GM20431 (cell line): ENCODE measurements at regions not wholly inside any gene's neighbourhood (a gene's known extent, or its start where the extent isn't known, plus 50 kb on each side); places are given as distances from the start of the nearest gene placed in this dataset.
"Not testable (repeated sequence)": the region's sequence is repeated elsewhere in the genome, so short reads cannot be mapped to it uniquely, and the experiment has no call there.

Experiments
- in situ Hi-C: fragments of 300-500 bp; cut with MseI, MboI; formaldehyde crosslinking; loops from one replicate; pipeline ENCODE4 v1.15.0; 2020; ENCODE audit warnings: low sequenced_read_pairs; ENCODE audit not compliant: unreplicated experiment

DNA sequence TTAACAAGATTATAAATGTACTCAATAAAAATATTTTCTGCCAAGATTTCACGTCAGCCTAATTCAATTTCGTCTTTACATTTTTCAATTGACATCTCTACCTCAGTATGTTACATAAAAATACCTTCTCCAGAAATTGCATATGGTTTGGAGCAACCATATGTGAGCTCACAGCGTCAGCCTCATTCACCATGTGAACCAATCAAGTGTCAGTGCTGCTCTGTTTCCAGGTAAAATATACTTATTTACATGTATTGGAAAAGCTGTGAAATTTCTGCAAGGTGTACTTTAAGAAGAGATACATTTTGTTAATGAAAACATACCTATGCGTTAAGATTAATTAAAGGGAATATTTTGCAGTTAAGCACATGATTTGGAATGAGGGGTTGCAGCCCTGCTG lies 110.7 kb upstream of the PRSS1 start:
- in situ Hi-C loops = no loop called here

DNA sequence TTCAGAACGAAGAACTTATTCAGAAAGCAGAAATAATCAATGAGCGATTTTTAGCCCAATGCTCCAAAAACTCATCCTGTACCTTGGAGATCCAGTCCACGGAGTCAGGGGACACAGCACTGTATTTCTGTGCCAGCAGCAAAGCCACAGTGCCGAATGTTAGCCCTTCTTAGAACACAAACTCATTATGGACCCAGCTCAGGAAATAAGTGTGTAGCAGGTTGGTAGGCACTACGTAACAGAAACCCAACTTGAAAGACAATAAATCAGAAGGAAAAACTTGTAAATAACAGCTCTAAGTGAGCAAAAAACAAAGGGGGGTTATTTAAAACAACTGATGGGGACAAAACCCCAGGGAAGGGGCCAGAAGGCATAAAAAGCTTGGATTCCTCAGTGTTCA lies 112.0 kb upstream of the PRSS1 start:
- in situ Hi-C loops = no loop called here

DNA sequence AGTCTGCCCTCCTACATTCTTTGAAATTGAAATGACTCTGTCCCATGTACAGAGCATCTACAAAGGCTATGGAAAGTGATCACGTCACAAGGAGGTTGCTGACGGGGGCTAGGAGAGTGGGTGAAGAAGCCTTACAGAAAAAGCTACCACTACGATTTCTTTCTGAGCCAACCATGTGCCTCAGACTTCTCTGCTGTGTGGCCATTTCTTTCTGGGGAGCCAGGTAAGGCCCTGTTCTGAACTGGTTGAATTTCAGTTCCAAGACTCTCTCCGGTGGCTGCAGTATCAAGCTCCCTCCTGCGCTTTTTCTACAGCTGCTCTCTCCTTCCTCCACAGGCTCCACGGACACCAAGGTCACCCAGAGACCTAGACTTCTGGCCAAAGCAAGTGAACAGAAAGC lies 112.5 kb upstream of the PRSS1 start:
- in situ Hi-C loops = no loop called here

DNA sequence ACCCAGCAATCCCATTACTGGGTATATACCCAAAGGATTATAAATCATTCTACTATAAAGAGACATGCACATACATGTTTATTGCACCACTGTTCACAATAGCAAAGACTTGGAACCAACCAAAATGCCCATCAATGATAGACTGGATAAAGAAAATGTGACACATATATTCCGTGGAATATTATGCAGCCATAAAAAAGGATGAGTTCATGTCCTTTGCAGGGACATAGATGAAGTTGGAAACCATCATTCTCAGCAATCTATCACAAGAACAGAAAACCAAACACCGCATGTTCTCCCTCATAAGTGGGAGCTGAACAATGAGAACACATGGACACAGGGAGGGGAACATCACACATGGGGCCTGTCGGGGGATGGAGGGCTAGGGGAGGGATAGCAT lies 113.2 kb upstream of the PRSS1 start:
- in situ Hi-C loops = not testable (repeated sequence)

DNA sequence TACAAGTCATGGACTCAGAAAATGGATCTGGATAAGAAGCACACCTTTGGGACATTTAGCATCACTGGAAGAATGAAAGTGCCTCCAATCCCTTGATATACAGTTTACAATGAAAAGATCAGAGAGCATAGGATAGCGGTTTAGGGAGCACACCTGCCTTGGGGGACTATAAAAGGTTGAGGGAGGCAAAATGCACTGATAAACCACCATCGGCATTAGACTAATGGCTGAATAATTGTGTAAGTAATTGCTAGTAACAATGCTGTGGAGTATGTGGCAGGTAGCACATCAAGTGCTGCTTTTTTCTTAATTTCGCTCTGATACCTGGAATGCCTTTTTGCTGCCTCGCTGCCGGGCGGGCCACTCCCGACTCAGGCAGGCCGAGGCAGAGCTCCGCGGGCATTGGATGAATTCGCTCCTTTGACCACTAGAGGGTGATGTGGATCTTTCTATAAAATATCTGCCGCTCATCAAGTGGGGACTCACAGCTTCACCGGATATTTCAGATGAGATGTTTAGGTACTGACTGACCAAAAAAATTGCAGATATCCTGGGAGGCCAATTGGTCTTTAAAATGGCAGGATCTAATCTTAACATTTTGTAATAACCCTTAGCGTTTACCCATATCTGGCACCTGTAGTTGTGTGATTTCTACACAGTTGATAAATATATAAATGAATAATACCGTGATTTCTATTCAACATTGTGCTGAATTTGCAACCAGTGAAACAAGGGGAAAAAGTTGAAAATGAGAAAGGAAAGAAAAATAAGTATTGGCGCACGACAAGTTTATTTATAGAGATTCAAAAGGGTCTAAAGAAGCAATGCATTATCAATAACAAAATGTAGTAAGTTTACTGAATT lies 116.8 kb upstream of the PRSS1 start:
- in situ Hi-C loops = no loop called here

DNA sequence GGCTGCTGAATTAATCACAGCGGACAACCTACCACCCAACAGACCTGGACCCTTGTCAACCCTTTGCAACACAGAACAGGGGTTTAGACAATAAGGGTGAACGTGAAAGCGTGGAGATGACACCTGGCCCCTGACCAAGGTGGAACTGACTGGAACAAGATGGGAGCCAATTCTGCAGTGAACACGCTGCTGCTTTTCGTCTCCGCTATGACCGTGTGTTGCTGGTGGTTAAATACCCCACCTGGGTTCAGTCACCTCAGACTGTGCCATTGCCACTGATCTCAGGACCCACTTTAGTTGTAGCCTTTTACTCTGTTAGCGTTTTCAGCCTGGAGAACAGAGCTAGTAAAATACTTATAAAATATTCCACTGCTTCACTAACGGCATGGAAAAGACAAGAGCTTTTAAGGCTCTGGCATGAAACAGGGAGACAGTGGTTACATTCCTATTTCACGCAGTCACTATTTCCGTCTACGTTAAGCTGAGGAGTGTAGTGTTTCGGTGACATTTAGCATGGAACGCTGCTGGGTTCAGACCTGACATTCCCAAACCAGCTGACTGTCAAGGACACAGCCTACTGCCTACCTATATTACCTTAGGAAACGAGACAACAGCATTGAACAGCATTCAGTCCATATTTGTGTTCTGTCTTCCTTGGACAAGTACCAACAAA lies 119.5 kb upstream of the PRSS1 start:
- in situ Hi-C loops = no loop called here

DNA sequence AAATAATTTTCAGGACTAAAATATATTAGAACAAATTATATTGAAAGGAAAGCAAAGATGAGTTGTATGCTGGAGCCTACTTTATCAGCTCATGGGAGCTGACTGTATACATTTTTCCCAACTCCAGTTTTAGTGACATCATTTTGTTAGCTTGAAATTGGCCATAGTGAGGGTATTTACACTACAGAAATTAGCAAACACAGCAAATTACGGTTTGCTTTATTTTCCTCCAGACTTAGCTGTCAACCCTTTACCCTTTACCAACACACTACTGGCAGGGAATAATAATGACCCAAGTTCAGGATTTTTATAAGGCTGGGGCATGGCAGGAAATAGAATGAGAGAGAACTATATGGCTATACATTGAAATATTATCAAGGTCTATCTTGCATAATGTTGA lies 120.3 kb upstream of the PRSS1 start:
- in situ Hi-C loops = no loop called here

DNA sequence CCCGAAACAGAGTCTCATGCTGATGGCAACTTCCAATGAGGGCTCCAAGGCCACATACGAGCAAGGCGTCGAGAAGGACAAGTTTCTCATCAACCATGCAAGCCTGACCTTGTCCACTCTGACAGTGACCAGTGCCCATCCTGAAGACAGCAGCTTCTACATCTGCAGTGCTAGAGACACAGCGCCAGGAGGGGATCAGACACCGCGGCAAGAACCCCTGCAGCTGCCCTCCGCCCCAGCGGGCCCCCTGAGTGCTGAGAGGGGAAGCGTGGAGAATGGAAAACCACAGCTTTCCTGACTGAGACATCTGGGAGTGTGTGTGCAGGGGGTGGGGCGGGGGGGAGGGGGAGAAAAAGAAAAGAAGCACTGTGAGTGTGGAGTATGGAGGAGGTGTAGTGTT lies 122.0 kb upstream of the PRSS1 start:
- in situ Hi-C loops = not testable (repeated sequence)

DNA sequence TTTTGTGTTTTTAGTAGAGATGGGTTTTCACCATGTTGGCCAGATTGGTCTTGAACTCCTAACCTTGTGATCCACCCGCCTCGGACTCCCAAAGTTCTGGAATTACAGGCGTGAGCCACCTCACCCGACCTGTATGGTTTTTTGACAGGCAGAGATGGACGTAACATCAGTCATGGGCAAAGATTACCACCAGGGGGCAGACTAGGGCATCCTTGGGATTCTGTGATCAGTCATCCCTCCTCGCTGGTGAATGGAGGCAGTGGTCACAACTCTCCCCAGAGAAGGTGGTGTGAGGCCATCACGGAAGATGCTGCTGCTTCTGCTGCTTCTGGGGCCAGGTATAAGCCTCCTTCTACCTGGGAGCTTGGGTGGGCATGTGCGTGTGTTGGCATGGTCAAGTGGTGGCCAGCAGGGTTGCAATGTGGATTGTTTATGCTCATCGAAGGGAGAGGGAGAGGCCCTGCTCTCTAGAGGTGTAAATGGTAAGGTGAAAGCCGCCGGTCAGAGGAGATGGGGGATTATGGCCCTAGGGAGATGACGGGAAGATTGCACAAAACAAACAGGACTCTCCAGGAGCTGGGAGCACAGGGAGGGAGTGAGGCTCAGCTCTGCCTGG lies 122.7 kb upstream of the PRSS1 start:
- in situ Hi-C loops = no loop called here

DNA sequence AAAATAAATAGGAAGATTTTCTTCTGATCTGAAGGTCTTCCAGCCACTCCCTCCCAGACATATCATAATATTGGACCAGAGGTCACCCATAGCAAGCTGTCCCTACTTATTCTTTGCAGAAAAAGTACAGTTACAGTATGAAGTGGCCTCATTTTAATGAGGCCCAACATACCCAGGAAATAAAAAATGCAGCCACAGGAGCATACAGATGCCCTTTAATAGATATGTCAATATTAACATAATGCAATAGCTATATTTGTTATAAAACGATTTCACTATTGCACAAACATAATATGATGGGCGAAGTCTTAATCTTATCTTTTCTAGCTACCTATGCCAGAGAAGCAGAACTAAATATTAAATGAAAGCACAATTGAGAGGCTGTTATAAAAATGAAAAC lies 124.1 kb upstream of the PRSS1 start:
- in situ Hi-C loops = not testable (repeated sequence)

DNA sequence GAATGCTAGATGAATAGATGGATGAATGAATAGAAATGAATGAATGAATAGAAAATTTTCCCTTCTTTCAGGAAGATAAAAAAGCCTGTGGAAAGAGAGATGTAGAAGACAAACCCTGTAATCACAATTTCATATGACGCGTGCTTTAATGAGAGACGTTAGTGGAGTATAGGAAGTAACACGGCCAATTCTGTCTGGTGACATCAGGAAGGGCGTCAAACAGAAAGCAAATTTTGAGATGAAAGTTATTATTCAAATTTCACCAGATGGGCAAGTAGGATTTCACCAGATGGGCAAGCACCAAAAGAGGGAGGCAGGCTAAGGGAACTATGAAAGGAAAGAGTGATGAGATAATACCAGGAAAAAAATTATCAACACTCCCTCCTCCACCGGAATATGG lies 128.9 kb upstream of the PRSS1 start:
- in situ Hi-C loops = loop anchor here (25.0 kb wide), 1 partner anchor 592 kb away; the partner anchor contains the start of gene TAS2R40

DNA sequence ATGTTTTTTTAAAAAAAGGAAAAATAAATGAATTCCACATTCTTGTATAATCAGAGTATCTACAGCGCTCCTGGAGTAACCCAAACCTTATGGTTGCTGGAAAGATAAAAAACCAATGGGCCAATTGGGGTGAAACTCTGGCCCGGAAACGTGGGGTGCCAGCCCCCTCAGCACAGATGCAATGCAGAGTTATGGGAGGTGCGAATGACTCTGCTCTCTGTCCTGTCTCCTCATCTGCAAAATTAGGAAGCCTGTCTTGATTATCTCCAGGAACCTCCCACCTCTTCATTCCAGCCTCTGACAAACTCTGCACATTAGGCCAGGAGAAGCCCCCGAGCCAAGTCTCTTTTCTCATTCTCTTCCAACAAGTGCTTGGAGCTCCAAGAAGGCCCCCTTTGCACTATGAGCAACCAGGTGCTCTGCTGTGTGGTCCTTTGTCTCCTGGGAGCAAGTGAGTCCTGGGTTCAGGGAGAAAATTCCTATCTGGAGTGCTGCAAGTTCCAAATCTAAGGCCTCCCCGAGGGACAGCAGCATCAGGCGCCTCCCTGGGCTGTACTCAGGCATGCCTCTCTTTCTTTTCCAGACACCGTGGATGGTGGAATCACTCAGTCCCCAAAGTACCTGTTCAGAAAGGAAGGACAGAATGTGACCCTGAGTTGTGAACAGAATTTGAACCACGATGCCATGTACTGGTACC lies 130.5 kb upstream of the PRSS1 start:
- in situ Hi-C loops = loop anchor here (25.0 kb wide), 1 partner anchor 593 kb away; the partner anchor contains the start of gene TAS2R40

DNA sequence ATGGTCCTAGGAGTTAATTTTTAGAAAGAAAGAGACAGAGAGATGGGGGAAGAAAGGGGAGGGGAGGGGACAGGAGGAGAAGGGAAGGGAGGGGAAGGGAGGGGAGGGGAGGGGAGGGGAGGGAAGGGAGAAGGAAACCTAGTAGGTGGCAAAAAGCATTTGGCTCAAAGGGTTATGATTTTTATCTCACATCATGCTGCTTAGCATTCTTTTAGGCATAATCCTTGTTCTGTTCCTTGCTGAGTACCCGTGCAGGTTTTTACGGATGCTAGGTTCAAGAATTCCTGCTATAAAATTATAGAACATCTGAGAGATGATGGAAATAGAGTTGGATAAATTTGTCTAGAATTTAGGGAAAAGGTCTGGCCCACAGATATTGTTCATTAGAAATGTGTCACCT lies 132.4 kb upstream of the PRSS1 start:
- in situ Hi-C loops = loop anchor here (25.0 kb wide), 1 partner anchor 595 kb away; the partner anchor contains the start of gene TAS2R40

DNA sequence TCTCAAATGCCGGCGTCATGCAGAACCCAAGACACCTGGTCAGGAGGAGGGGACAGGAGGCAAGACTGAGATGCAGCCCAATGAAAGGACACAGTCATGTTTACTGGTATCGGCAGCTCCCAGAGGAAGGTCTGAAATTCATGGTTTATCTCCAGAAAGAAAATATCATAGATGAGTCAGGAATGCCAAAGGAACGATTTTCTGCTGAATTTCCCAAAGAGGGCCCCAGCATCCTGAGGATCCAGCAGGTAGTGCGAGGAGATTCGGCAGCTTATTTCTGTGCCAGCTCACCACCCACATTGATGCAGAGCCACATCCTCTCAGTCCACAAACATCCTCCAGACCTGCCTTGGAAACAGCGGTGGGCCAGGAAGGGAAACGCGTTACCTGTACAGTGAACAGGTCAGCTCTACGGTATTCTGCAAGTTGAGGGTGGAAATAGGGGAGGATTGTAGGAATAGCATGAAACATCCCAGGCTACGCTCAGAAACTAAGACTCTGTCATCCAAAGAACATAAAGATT lies 133.1 kb upstream of the PRSS1 start:
- in situ Hi-C loops = loop anchor here (25.0 kb wide), 1 partner anchor 596 kb away; the partner anchor contains the start of gene TAS2R40

DNA sequence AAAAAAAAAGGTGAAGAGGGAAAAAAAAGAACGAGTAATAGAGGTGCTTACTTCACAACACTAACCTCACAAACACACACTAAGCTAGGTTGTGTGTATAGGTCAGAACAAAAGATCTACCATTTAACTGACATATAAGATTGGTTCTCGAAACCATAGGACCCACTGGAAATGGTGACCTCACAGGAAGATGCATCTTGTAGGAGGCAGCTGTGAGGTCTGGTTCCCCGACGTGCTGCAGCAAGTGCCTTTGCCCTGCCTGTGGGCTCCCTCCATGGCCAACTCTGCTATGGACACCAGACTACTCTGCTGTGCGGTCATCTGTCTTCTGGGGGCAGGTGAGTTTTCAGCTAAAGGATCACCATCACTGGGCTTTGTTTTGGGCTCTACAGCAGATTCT lies 133.8 kb upstream of the PRSS1 start:
- in situ Hi-C loops = loop anchor here (25.0 kb wide), 1 partner anchor 597 kb away; the partner anchor contains the start of gene TAS2R40

DNA sequence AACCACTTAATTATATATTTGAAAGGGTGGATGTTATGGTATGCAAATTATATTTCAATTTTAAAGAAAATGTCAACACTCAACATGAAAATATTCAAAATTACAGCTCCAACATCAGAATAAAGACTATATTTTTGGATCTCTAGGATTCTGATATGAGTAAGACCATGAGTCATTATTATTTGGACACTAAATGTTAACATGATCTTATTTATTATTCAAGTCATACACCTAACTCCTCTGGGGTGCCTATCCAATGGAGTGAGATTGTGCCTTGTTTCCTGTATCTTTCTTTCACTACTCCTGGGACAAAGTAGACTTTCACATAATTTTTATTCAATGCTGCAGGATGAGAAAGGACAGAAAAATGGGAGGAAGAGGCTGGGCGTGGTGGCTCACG lies 135.2 kb upstream of the PRSS1 start:
- in situ Hi-C loops = loop anchor here (25.0 kb wide), 1 partner anchor 598 kb away; the partner anchor contains the start of gene TAS2R40

DNA sequence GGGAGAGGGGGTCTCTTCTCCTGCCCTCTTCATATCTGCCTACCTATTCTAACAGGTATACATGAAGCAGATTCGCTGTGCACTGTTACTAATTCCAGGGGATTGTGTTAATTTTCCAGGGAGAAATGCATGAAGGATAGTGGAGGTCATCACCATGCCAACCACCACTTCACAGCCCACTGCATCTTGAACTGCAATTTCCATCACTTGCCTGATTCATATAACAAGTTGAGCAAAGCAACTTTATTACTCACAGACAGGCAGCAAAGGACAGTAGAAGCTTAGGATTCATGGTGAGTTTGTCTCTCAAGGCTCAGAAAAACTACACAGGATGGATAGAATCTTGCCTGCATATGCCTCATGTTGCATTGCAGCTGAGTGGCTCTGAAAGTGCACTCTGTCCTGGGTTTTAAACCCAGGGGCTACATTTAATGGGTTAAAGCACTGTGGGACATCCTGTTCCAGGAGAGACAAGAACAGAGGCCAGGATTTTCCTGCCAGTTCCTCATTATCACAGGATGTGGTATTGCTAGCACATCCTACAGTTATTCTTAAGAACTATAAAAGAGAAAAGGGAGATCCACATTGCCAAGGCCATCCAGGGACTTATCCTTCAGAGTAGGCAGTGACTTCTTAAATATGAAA lies 136.9 kb upstream of the PRSS1 start:
- in situ Hi-C loops = loop anchor here (25.0 kb wide), 1 partner anchor 600 kb away; the partner anchor contains the start of gene TAS2R40

DNA sequence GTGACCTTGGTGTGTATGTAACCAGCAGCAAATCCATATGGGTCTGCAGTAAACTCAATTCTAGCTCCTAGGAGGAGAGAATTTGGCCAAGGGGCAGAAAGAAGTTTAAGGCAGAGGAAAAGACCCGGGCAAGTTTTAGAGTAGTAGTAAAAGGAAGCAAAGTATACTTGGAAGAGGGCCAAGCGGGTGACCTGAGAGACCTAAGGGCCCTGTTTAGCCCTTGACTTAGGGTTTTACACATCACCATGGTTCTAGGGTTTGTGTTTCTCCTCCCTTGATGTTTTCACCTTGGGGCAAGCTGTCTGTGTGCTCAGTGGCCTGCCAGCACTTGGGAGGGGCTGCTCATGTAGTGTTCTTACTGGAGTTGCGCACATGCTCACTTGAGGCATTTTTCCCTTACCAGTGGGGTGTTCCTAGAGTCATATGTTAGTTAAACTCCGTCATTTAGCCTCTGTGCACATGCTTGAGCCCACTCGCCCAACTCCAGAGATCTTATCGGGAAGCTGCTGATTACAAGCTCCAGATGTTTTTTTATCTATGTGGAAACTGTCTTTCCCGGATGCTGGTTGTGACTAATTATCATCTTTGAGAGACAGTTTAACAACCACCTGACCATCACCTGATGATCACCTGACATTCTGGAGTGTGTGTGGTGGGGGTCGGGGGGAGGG lies 137.6 kb upstream of the PRSS1 start:
- in situ Hi-C loops = loop anchor here (25.0 kb wide), 1 partner anchor 601 kb away; the partner anchor contains the start of gene TAS2R40
